ENCODE measurements at regions not wholly inside any gene's neighbourhood (a gene's known extent, or its start where the extent isn't known, plus 50 kb on each side); places are given as distances from the start of the nearest gene placed in this dataset.

DNA sequence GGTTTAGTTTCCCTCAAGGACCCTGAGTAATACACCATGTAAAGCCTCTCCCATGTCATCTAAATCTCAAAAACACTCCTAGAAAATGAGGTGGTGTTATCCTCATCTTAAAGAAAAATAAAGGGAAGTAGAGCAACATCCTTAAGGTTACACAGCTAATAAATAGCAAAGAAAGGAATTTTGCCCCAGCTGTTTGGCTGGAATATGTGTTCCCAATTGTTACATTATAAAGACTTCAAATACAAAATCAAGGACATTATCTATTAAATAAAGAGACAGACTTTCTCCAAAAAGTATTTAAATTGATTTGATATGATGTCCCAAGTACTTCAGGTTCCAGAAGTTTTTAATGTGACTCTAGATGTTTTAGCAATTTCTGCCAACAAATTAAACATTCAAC lies 57.9 kb upstream of the IL15 start:
- Mint-ChIP-seq H3K4me3 (no peak overlapping the region), H3K27me3 (no peaks in the 10 kb centered on the region), H3K9me3 (no peaks in the 10 kb centered on the region), H3K4me1 (no peaks in the 10 kb centered on the region), H3K36me3 (ENCODE audit: low read depth) (no peaks in the 10 kb centered on the region), H3K27ac (no peak overlapping the region)
- ChIA-PET POLR2A (no interaction called here), CTCF (no interaction called here)
- DNase-seq, result no peak

GRCh38 chr4:141580523-141580922 lies 55.9 kb upstream of the IL15 start:
- no peak for DNase-seq
- Mint-ChIP-seq H3K4me1 (no peaks in the 10 kb centered on the region), H3K27me3 (peaks cover 2% of the 10 kb centered on the region), H3K4me3 (no peak overlapping the region), H3K9me3 (no peaks in the 10 kb centered on the region), H3K36me3 (ENCODE audit: low read depth) (no peaks in the 10 kb centered on the region), H3K27ac (no peak overlapping the region)
- ChIA-PET CTCF (no interaction called here), POLR2A (no interaction called here)

All from activated CD4-positive, alpha-beta T cell treated with anti-CD3 and anti-CD28 coated beads, Interleukin-2, amount 10 ng/mL, durations not matched to agents 7 days and 5 days (primary cell).